Mesenchymal stem cell (in vitro differentiated cells and primary cell): ENCODE measurements at regions not wholly inside any gene's neighbourhood (a gene's known extent, or its start where the extent isn't known, plus 50 kb on each side); places are given as distances from the start of the nearest gene placed in this dataset.
A peak's percentile ranks its signal among the peaks of the same experiment; 100 is the strongest.

Source experiments
- DNase-seq: peaks from one replicate; pipeline ENCODE4 v3.0.0-alpha.2; 2013
- H2AFZ ChIP-seq: one replicate; pipeline ENCODE4 v1.6.1; 2013; ENCODE audit warnings: low read depth, mild to moderate bottlenecking, control low read depth, inconsistent platforms, low read length, moderate library complexity
- H2AK5ac ChIP-seq: 2 replicates; pipeline ENCODE4 v1.6.1; 2013; ENCODE audit warnings: low read length, moderate library complexity, mild to moderate bottlenecking, inconsistent platforms; ENCODE audit not compliant: severe bottlenecking
- H2BK120ac ChIP-seq: one replicate; pipeline ENCODE4 v1.6.1; 2013; ENCODE audit warnings: low read depth, mild to moderate bottlenecking, inconsistent platforms, low read length, moderate library complexity
- H2BK12ac ChIP-seq, 2 experiments: one replicate each; pipeline ENCODE4 v1.6.1; 2013; ENCODE audit warnings: inconsistent platforms in 2 of 2, low read length in 2 of 2, mild to moderate bottlenecking in 2 of 2, moderate library complexity in 2 of 2, control low read depth in 1 of 2
- H2BK15ac ChIP-seq: one replicate; pipeline ENCODE4 v1.6.1; 2013; ENCODE audit warnings: mild to moderate bottlenecking, low read depth, inconsistent platforms; ENCODE audit not compliant: poor library complexity, severe bottlenecking
- H2BK5ac ChIP-seq: 2 replicates; pipeline ENCODE4 v1.6.1; 2013; ENCODE audit warnings: low read depth, mild to moderate bottlenecking, low read length, control low read depth, inconsistent platforms; ENCODE audit not compliant: poor library complexity, severe bottlenecking
- H3K14ac ChIP-seq, 2 experiments: one replicate each; pipeline ENCODE4 v1.6.1; 2013; ENCODE audit warnings: inconsistent platforms in 2 of 2, low read length in 2 of 2, control low read depth in 1 of 2, mild to moderate bottlenecking in 1 of 2, moderate library complexity in 1 of 2
- H3K18ac ChIP-seq, 2 experiments: one replicate each; pipeline ENCODE4 v1.6.1; 2013; ENCODE audit warnings: inconsistent platforms in 2 of 2, low read length in 2 of 2, control low read depth in 1 of 2, low read depth in 1 of 2, mild to moderate bottlenecking in 1 of 2
- H3K23ac ChIP-seq, 2 experiments: one replicate each; pipeline ENCODE4 v1.6.1; 2013; ENCODE audit warnings: inconsistent platforms in 2 of 2, low read length in 2 of 2, mild to moderate bottlenecking in 2 of 2, moderate library complexity in 2 of 2, control low read depth in 1 of 2
- H3K27ac ChIP-seq: 2 replicates; pipeline ENCODE4 v1.5.1; 2013; ENCODE audit warnings: mild to moderate bottlenecking, moderate library complexity, low read length, control low read depth, inconsistent platforms; ENCODE audit not compliant: poor library complexity, severe bottlenecking
- H3K27me3 ChIP-seq, 2 experiments: 2 replicates each; pipeline versions ENCODE4 v1.6.1 to v1.7.0; 2013; ENCODE audit warnings: low read length in 2 of 2, mild to moderate bottlenecking in 2 of 2, moderate library complexity in 2 of 2, control low read depth in 1 of 2, inconsistent platforms in 1 of 2; ENCODE audit not compliant: control insufficient read depth in 1 of 2, insufficient read depth in 1 of 2
- H3K36me3 ChIP-seq, 2 experiments: 2 replicates each; pipeline versions ENCODE4 v1.6.1 to v1.7.0; 2013; ENCODE audit warnings: low read length in 2 of 2, control low read depth in 1 of 2, inconsistent platforms in 1 of 2, low read depth in 1 of 2, mild to moderate bottlenecking in 1 of 2; ENCODE audit not compliant: insufficient read depth in 2 of 2, control insufficient read depth in 1 of 2
- H3K4ac ChIP-seq, 2 experiments: one replicate each; pipeline ENCODE4 v1.6.1; 2013; ENCODE audit warnings: inconsistent platforms in 2 of 2, low read length in 2 of 2, mild to moderate bottlenecking in 2 of 2, moderate library complexity in 2 of 2, control low read depth in 1 of 2, low read depth in 1 of 2
- H3K4me1 ChIP-seq: 2 replicates; pipeline ENCODE4 v1.6.1; 2013; ENCODE audit warnings: low read depth, low read length, control low read depth; ENCODE audit not compliant: control insufficient read depth, insufficient read depth
- H3K4me2 ChIP-seq: 2 replicates; pipeline ENCODE4 v1.6.1; 2013; ENCODE audit warnings: low read length, mild to moderate bottlenecking, inconsistent platforms; ENCODE audit not compliant: poor library complexity, severe bottlenecking
- H3K4me3 ChIP-seq, 2 experiments: 2 replicates each; pipeline versions ENCODE4 v1.5.1 to v1.7.0; 2013; ENCODE audit warnings: low read length in 2 of 2, mild to moderate bottlenecking in 2 of 2, control low read depth in 1 of 2, low read depth in 1 of 2; ENCODE audit not compliant: insufficient read depth in 1 of 2
- H3K79me1 ChIP-seq: replicated peaks from 2 replicates; pipeline ENCODE4 v1.6.1; 2013; ENCODE audit warnings: mild to moderate bottlenecking, control low read depth, low read length, inconsistent platforms; ENCODE audit not compliant: poor library complexity, severe bottlenecking
- H3K9ac ChIP-seq: 2 replicates; pipeline ENCODE4 v1.7.0; 2013; ENCODE audit warnings: mild to moderate bottlenecking, low read length, moderate library complexity
- H3K9me3 ChIP-seq: 2 replicates; pipeline ENCODE4 v1.7.0; 2013; ENCODE audit warnings: mild to moderate bottlenecking, low read length; ENCODE audit not compliant: control insufficient read depth
- H4K8ac ChIP-seq: one replicate; pipeline ENCODE4 v1.6.1; 2013; ENCODE audit warnings: inconsistent platforms, mild to moderate bottlenecking, low read length, moderate library complexity
- H4K91ac ChIP-seq: one replicate; pipeline ENCODE4 v1.6.1; 2013; ENCODE audit warnings: mild to moderate bottlenecking, low read length, inconsistent platforms
- WGBS: methylation state at CpG from one replicate; pipeline ENCODE4 v1.1.7; 2013; ENCODE audit warnings: mixed read lengths; 5-methylcytosine and 5-hydroxymethylcytosine counted together

DNA sequence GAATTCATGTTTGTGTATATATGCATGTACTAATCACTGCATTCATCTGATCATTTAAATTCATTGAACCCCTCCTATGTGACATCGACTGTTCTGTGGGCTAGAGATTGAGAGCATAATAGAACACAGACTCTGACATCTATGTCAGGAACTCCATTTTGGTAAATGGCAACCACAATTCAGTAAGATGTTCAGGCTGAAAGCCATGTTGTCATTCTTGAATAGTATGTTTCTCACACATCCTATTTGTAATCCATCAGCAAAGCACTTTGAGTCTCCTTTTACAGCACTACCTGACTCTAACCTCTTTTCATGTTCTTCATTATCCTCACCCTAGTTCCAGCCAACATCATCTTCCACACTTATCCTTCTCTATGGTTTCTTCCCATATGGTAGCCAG is 413.8 kb upstream of the MEX3C start:
- no peak for DNase-seq
- Histone ChIP-seq H3K9ac (no peak overlapping the region), H4K8ac (no peak overlapping the region), H3K79me1 (no peaks in the 10 kb centered on the region), H3K27ac (no peak overlapping the region), H2BK5ac (no peak overlapping the region), H3K14ac (no peak overlapping the region), H3K4me2 (no peak overlapping the region), H3K18ac (no peak overlapping the region), H3K9me3 (no peaks in the 10 kb centered on the region), H3K23ac (no peak overlapping the region), H3K4me3 (no peak overlapping the region), H4K91ac (no peak overlapping the region), H2BK15ac (no peak overlapping the region), H2AK5ac (no peak overlapping the region), H2BK120ac (no peak overlapping the region), H3K27me3 (no peaks in the 10 kb centered on the region), H2BK12ac (no peak overlapping the region), H3K4me1 (no peaks in the 10 kb centered on the region), H3K4ac (no peak overlapping the region), H2AFZ (no peak overlapping the region), H3K36me3 (no peaks in the 10 kb centered on the region)
- 33% methylated on average over 1 of the region's 1 CpG for WGBS

DNA sequence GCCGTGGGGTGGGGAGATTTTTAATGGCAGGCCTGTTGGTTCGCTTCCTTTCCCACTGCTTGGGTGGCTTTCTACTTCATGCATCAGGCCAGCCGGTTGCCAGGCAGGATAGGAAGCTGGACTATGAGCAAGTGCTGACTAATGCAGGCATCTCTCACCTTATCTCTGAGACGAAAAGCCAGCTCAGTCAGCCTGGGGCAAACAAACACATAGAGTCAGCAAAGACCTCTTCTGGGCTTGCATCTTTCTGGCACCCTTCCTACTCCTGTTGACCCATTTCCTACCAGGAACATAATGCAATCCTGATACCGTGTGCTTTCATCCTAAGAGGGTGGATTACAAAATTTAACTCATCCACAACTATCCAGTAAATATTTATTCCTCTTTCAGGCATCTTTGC is 416.6 kb upstream of the MEX3C start:
- Histone ChIP-seq H3K27me3 (no peaks in the 10 kb centered on the region), H3K79me1 (no peaks in the 10 kb centered on the region), H2AFZ (no peak overlapping the region), H3K23ac (no peak overlapping the region), H3K4me2 (no peak overlapping the region), H3K4me1 (no peaks in the 10 kb centered on the region), H2BK120ac (no peak overlapping the region), H4K91ac (no peak overlapping the region), H2BK15ac (no peak overlapping the region), H3K36me3 (no peaks in the 10 kb centered on the region), H3K18ac (no peak overlapping the region), H2BK12ac (no peak overlapping the region), H3K4me3 (no peak overlapping the region), H3K9me3 (no peaks in the 10 kb centered on the region), H3K27ac (no peak overlapping the region), H2AK5ac (no peak overlapping the region), H3K4ac (no peak overlapping the region), H4K8ac (no peak overlapping the region), H3K9ac (no peak overlapping the region), H2BK5ac (no peak overlapping the region), H3K14ac (no peak overlapping the region)
- peak; percentile 1 for DNase-seq
- 35% methylated on average over 5 of the region's 5 CpGs for WGBS

DNA sequence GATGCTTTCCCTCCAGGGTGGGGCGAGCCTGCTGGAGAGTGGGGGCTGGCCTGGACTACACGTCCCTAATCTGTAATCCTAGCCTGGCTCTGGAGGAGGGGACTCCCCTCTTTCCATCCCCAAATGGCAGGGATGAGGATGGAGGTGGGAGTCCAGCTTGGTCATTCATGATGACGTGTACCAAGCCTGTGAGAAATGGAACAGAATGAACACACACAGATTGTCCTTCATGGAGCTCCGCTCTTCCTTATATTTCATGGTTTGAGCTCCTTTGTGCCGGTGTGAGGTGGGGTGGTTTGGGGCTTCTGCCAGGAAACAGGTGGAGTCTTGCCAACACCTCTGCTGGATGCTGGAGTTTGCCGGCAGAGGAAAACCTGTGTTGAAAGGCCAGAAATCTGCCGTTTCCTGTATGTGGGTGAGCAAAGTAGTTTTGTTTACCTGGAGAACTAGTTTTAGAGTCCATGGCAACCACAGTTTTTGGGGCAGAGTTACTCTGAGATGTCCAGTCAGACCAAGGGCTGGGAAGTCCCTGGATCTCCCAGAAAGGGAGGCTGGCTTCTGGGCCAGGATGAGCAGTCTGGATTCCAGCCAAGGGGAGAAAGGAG is 417.6 kb upstream of the MEX3C start:
- 73% methylated on average over 7 of the region's 7 CpGs for WGBS
- Histone ChIP-seq H3K4me1 (no peaks in the 10 kb centered on the region), H2AFZ (no peak overlapping the region), H3K9ac (no peak overlapping the region), H4K91ac (no peak overlapping the region), H3K4ac (no peak overlapping the region), H3K27me3 (no peaks in the 10 kb centered on the region), H3K14ac (no peak overlapping the region), H2BK120ac (no peak overlapping the region), H3K79me1 (no peaks in the 10 kb centered on the region), H3K4me2 (no peak overlapping the region), H4K8ac (no peak overlapping the region), H3K23ac (no peak overlapping the region), H3K4me3 (no peak overlapping the region), H3K9me3 (no peaks in the 10 kb centered on the region), H2BK15ac (no peak overlapping the region), H2AK5ac (no peak overlapping the region), H3K18ac (no peak overlapping the region), H3K36me3 (no peaks in the 10 kb centered on the region), H2BK12ac (no peak overlapping the region), H2BK5ac (no peak overlapping the region), H3K27ac (no peak overlapping the region)
- no peak for DNase-seq

DNA sequence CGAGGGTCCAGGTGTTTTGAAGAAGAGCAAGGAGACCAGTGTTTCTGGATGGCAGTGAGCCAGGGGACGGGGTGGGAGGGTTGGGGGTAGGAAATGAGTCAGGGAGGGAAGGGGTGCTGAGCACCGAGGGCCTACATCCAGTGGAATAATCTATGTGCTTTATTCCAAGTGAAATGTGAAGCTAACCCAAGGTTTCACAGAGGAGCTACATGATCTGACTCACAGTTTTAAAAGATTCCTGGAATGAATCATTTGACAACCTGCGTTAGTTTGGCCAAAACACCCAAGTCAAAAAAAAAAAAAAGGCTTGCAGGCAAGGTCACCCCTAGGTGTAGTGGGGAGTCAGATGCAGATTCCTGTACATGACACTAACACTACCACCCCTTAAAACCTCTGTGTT is 419.7 kb upstream of the MEX3C start:
- no peak overlapping the region for H2AK5ac ChIP-seq
- H3K4me1 ChIP-seq: no peaks in the 10 kb centered on the region
- no peak overlapping the region for H2BK5ac ChIP-seq
- no peaks in the 10 kb centered on the region for H3K9me3 ChIP-seq
- no peak overlapping the region for H3K4ac ChIP-seq
- H4K8ac ChIP-seq: no peak overlapping the region
- 43% methylated on average over 3 of the region's 4 CpGs for WGBS
- DNase-seq: no peak
- no peak overlapping the region for H2BK15ac ChIP-seq
- no peak overlapping the region for H3K14ac ChIP-seq
- no peak overlapping the region for H2BK12ac ChIP-seq
- H3K27me3 ChIP-seq: peaks cover 0 to 7% of the 10 kb centered on the region in 2 experiments
- H3K4me3 ChIP-seq: no peak overlapping the region
- H3K9ac ChIP-seq: no peak overlapping the region
- H3K79me1 ChIP-seq: no peaks in the 10 kb centered on the region
- no peak overlapping the region for H2BK120ac ChIP-seq
- no peaks in the 10 kb centered on the region for H3K36me3 ChIP-seq
- H4K91ac ChIP-seq: no peak overlapping the region
- H3K27ac ChIP-seq: no peak overlapping the region
- no peak overlapping the region for H3K4me2 ChIP-seq
- no peak overlapping the region for H3K18ac ChIP-seq
- no peak overlapping the region for H2AFZ ChIP-seq
- H3K23ac ChIP-seq: no peak overlapping the region
